ENCODE measurements at regions not wholly inside any gene's neighbourhood (a gene's known extent, or its start where the extent isn't known, plus 50 kb on each side); places are given as distances from the start of the nearest gene placed in this dataset.

GRCh38 chr20:48196486-48196885, 411.2 kb upstream of the SULF2 start:
- DNase-seq: no peak

GRCh38 chr20:48196001-48196400, 410.7 kb upstream of the SULF2 start:
- no peak for DNase-seq

GRCh38 chr20:48195121-48195870, 410.0 kb upstream of the SULF2 start:
- no peak for DNase-seq

- DNase-seq: no peak
Observed at GRCh38 chr20:48194583-48194982, 409.3 kb upstream of the SULF2 start.

- DNase-seq: no peak
Observed at GRCh38 chr20:48193627-48194425, 408.5 kb upstream of the SULF2 start.

GRCh38 chr20:48192109-48192508, 406.8 kb upstream of the SULF2 start:
- no peak for DNase-seq

- no peak for DNase-seq
Observed at GRCh38 chr20:48191200-48191599, 405.9 kb upstream of the SULF2 start.

GRCh38 chr20:48190757-48191156, 405.5 kb upstream of the SULF2 start:
- DNase-seq: no peak

GRCh38 chr20:48189181-48189580, 403.9 kb upstream of the SULF2 start:
- peak; percentile 3 to 32 for DNase-seq

GRCh38 chr20:48187851-48188250, 402.6 kb upstream of the SULF2 start:
- no peak for DNase-seq

GRCh38 chr20:48186915-48187314, 401.6 kb upstream of the SULF2 start:
- DNase-seq: no peak

GRCh38 chr20:48186447-48186846, 401.2 kb upstream of the SULF2 start:
- no peak for DNase-seq

GRCh38 chr20:48184229-48184628, 398.9 kb upstream of the SULF2 start:
- DNase-seq: no peak

GRCh38 chr20:48181261-48181935, 396.1 kb upstream of the SULF2 start:
- DNase-seq: no peak

- DNase-seq: no peak
Observed at GRCh38 chr20:48180618-48181017, 395.3 kb upstream of the SULF2 start.

- no peak for DNase-seq
Observed at GRCh38 chr20:48180024-48180423, 394.7 kb upstream of the SULF2 start.

- no peak for DNase-seq
Observed at GRCh38 chr20:48178633-48179032, 393.4 kb upstream of the SULF2 start.

GRCh38 chr20:48177058-48177457, 391.8 kb upstream of the SULF2 start:
- DNase-seq: no peak

- no peak for DNase-seq
Observed at GRCh38 chr20:48176139-48176538, 390.9 kb upstream of the SULF2 start.

- DNase-seq: no peak
Observed at GRCh38 chr20:48175261-48175660, 390.0 kb upstream of the SULF2 start.

GRCh38 chr20:48172357-48172702, 387.0 kb upstream of the SULF2 start:
- no peak for DNase-seq

- DNase-seq: no peak
Observed at GRCh38 chr20:48171626-48172356, 386.5 kb upstream of the SULF2 start.

- DNase-seq: no peak
Observed at GRCh38 chr20:48171071-48171470, 385.8 kb upstream of the SULF2 start.
